ENCODE measurements at regions not wholly inside any gene's neighbourhood (a gene's known extent, or its start where the extent isn't known, plus 50 kb on each side); places are given as distances from the start of the nearest gene placed in this dataset.
A peak's percentile ranks its signal among the peaks of the same experiment; 100 is the strongest.

GRCh38 chr10:10891124-10892082, 126.3 kb upstream of the CELF2 start:
- Histone ChIP-seq H3K9ac (no peak overlapping the region), H4K20me1 (no peaks in the 10 kb centered on the region), H3K27me3 (no peaks in the 10 kb centered on the region), H3K27ac (no peak overlapping the region), H3K4me3 (no peak overlapping the region), H3K9me3 (replicated peaks in 1 of 11) (peaks cover 0 to 15% (median 8%) of the 10 kb centered on the region in 11 experiments; a peak in 13 of 22 replicates), H3K4me2 (no peak overlapping the region; a peak in 2 of 22 replicates), H3K36me3 (no peaks in the 10 kb centered on the region), H3K4me1 (peaks cover 0 to 17% (median 7%) of the 10 kb centered on the region in 10 experiments; a peak in 12 of 20 replicates)
- no peak for TF ChIP-seq Cebpa-rat (IDR thresholded peaks at IDR 0.05)

GRCh38 chr10:10892290-10892875, 125.3 kb upstream of the CELF2 start:
- no peaks in the 10 kb centered on the region for H4K20me1 ChIP-seq
- peaks cover 0 to 9% (median 0%) of the 10 kb centered on the region in 10 experiments; a peak in 6 of 20 replicates for H3K4me1 ChIP-seq
- H3K4me2 ChIP-seq = peak overlapping the region in 5 of 11 experiments; percentile 12 to 48 (median 34); a peak in 7 of 22 replicates
- H3K9me3 ChIP-seq (replicated peaks in 1 of 11) = peaks cover 0 to 20% (median 12%) of the 10 kb centered on the region in 11 experiments; a peak in 13 of 22 replicates
- H3K27ac ChIP-seq = 0 out of 22 replicates have a peak overlapping the region, but pooled peaks of 1 of the 11 experiments have one; percentile 1
- no peak overlapping the region for H3K4me3 ChIP-seq
- no peak for TF ChIP-seq Cebpa-rat (IDR thresholded peaks at IDR 0.05)
- H3K9ac ChIP-seq = no peak overlapping the region
- H3K36me3 ChIP-seq = no peaks in the 10 kb centered on the region
- H3K27me3 ChIP-seq = no peaks in the 10 kb centered on the region

- Histone ChIP-seq H3K27me3 (no peaks in the 10 kb centered on the region), H3K9ac (no peak overlapping the region), H3K4me1 (peaks cover 0 to 4% (median 0%) of the 10 kb centered on the region in 10 experiments; a peak in 4 of 20 replicates), H3K4me2 (no peak overlapping the region), H3K27ac (no peak overlapping the region), H3K4me3 (no peak overlapping the region), H3K9me3 (replicated peaks in 1 of 11) (peaks cover 0 to 20% (median 12%) of the 10 kb centered on the region in 11 experiments; a peak in 13 of 22 replicates), H3K36me3 (no peaks in the 10 kb centered on the region), H4K20me1 (no peaks in the 10 kb centered on the region)
- TF ChIP-seq Cebpa-rat (IDR thresholded peaks at IDR 0.05) = no peak
Observed at GRCh38 chr10:10897400-10897799, 120.3 kb upstream of the CELF2 start.

- H4K20me1 ChIP-seq = no peaks in the 10 kb centered on the region
- H3K27me3 ChIP-seq = no peaks in the 10 kb centered on the region
- H3K4me3 ChIP-seq = no peak overlapping the region
- no peak overlapping the region for H3K27ac ChIP-seq
- H3K36me3 ChIP-seq = no peaks in the 10 kb centered on the region
- TF ChIP-seq Cebpa-rat (IDR thresholded peaks at IDR 0.05) = no peak
- no peaks in the 10 kb centered on the region for H3K4me1 ChIP-seq
- H3K9me3 ChIP-seq (replicated peaks in 1 of 11) = peaks cover 0 to 10% (median 5%) of the 10 kb centered on the region in 11 experiments; a peak in 11 of 22 replicates
- no peak overlapping the region; a peak in 1 of 22 replicates for H3K4me2 ChIP-seq
- no peak overlapping the region for H3K9ac ChIP-seq
Observed at GRCh38 chr10:10901906-10902305, 115.8 kb upstream of the CELF2 start.

- no peaks in the 10 kb centered on the region for H4K20me1 ChIP-seq
- H3K4me1 ChIP-seq = no peaks in the 10 kb centered on the region
- no peaks in the 10 kb centered on the region for H3K27me3 ChIP-seq
- TF ChIP-seq Cebpa-rat (IDR thresholded peaks at IDR 0.05) = no peak
- peaks cover 0 to 9% (median 5%) of the 10 kb centered on the region in 11 experiments; a peak in 10 of 22 replicates for H3K9me3 ChIP-seq (replicated peaks in 1 of 11)
- H3K36me3 ChIP-seq = no peaks in the 10 kb centered on the region
- H3K4me2 ChIP-seq = no peak overlapping the region
- H3K27ac ChIP-seq = no peak overlapping the region
- no peak overlapping the region for H3K9ac ChIP-seq
- no peak overlapping the region for H3K4me3 ChIP-seq
Observed at GRCh38 chr10:10902951-10903350, 114.7 kb upstream of the CELF2 start.

- no peak overlapping the region for H3K27ac ChIP-seq
Observed at GRCh38 chr10:10903620-10904019, 114.1 kb upstream of the CELF2 start.

GRCh38 chr10:10910634-10911033, 107.0 kb upstream of the CELF2 start:
- H3K9me3 ChIP-seq (replicated peaks in 1 of 11) = no peaks in the 10 kb centered on the region
- H3K4me1 ChIP-seq = peaks cover 0 to 18% (median 3%) of the 10 kb centered on the region in 10 experiments; a peak in 8 of 20 replicates
- TF ChIP-seq Cebpa-rat (IDR thresholded peaks at IDR 0.05) = no peak
- H3K4me2 ChIP-seq = no peak overlapping the region
- no peaks in the 10 kb centered on the region for H3K36me3 ChIP-seq
- H3K4me3 ChIP-seq = no peak overlapping the region
- no peaks in the 10 kb centered on the region for H4K20me1 ChIP-seq
- no peak overlapping the region for H3K27ac ChIP-seq
- no peak overlapping the region for H3K9ac ChIP-seq
- H3K27me3 ChIP-seq = no peaks in the 10 kb centered on the region

More at GRCh38 chr10:10903620-10904019, 114.1 kb upstream of the CELF2 start:
- Histone ChIP-seq H3K36me3 (no peaks in the 10 kb centered on the region), H3K4me3 (no peak overlapping the region), H3K9me3 (replicated peaks in 1 of 11) (peaks cover 0 to 9% (median 5%) of the 10 kb centered on the region in 11 experiments; a peak in 10 of 22 replicates), H3K4me1 (no peaks in the 10 kb centered on the region), H3K27me3 (no peaks in the 10 kb centered on the region), H4K20me1 (no peaks in the 10 kb centered on the region), H3K9ac (no peak overlapping the region), H3K4me2 (no peak overlapping the region)
- no peak for TF ChIP-seq Cebpa-rat (IDR thresholded peaks at IDR 0.05)

- Histone ChIP-seq H3K9ac (no peak overlapping the region), H3K36me3 (no peaks in the 10 kb centered on the region), H3K4me2 (no peak overlapping the region), H3K4me1 (peaks cover 0 to 18% (median 3%) of the 10 kb centered on the region in 10 experiments; a peak in 8 of 20 replicates), H3K27ac (no peak overlapping the region), H3K9me3 (replicated peaks in 1 of 11) (no peaks in the 10 kb centered on the region), H4K20me1 (no peaks in the 10 kb centered on the region), H3K4me3 (no peak overlapping the region), H3K27me3 (no peaks in the 10 kb centered on the region)
- no peak for TF ChIP-seq Cebpa-rat (IDR thresholded peaks at IDR 0.05)
Observed at GRCh38 chr10:10911035-10911434, 106.6 kb upstream of the CELF2 start.

GRCh38 chr10:10911471-10911921, 106.2 kb upstream of the CELF2 start:
- peak overlapping the region in 1 of 11 experiments; percentile 26; a peak in 1 of 22 replicates for H3K4me2 ChIP-seq
- H3K36me3 ChIP-seq = no peaks in the 10 kb centered on the region
- no peaks in the 10 kb centered on the region for H4K20me1 ChIP-seq
- no peak for TF ChIP-seq Cebpa-rat (IDR thresholded peaks at IDR 0.05)
- H3K4me3 ChIP-seq = no peak overlapping the region
- peaks cover 0 to 18% (median 3%) of the 10 kb centered on the region in 10 experiments; a peak in 8 of 20 replicates for H3K4me1 ChIP-seq
- H3K9ac ChIP-seq = no peak overlapping the region
- H3K9me3 ChIP-seq (replicated peaks in 1 of 11) = no peaks in the 10 kb centered on the region
- H3K27me3 ChIP-seq = no peaks in the 10 kb centered on the region
- no peak overlapping the region for H3K27ac ChIP-seq
